SH-SY5Y (cell line): ENCODE measurements at regions not wholly inside any gene's neighbourhood (a gene's known extent, or its start where the extent isn't known, plus 50 kb on each side); places are given as distances from the start of the nearest gene placed in this dataset.

Experiments
- GATA2 ChIP-seq: IDR thresholded peaks from 2 replicates; pipeline ENCODE4 v1.6.1; 2011; ENCODE audit warnings: mild to moderate bottlenecking, low read depth, low read length
- GATA3 ChIP-seq: IDR thresholded peaks from 2 replicates; pipeline ENCODE4 v1.6.1; 2011; ENCODE audit warnings: low read depth, mild to moderate bottlenecking, low read length, moderate library complexity

- no peak for TF ChIP-seq GATA3
- no peak for TF ChIP-seq GATA2
Observed at GRCh38 chr10:63718006-63718405, 196.8 kb downstream of the REEP3 start.
